H1 (cell line): ENCODE measurements at regions not wholly inside any gene's neighbourhood (a gene's known extent, or its start where the extent isn't known, plus 50 kb on each side); places are given as distances from the start of the nearest gene placed in this dataset.
A peak's percentile ranks its signal among the peaks of the same experiment; 100 is the strongest.

ENCODE experiments used
- CTCF ChIA-PET: fragments of 300-600 bp; sonication (Branson Sonifier 250); formaldehyde crosslinking; loops from one replicate; lab custom pipeline; 2021; ENCODE audit not compliant: partially characterized antibody; lab: Charles Lee
- POLR2A ChIA-PET: fragments of 300-600 bp; sonication (Branson Sonifier 250); formaldehyde crosslinking; loops from one replicate; lab custom pipeline; 2021; ENCODE audit warnings: inconsistent platforms; ENCODE audit not compliant: partially characterized antibody; lab: Charles Lee
- DNase-seq, 2 experiments: peaks; one replicate each; pipeline versions ENCODE4 v3.0.0 to v3.0.0-alpha.2; 2010 to 2022; ENCODE audit warnings: low spot score in 2 of 2, low read depth in 1 of 2, mixed read lengths in 1 of 2
- FAIRE-seq: peaks from 2 replicates; lab custom pipeline; 2011; peaks lifted over from hg19 to GRCh38; lab: Jason Lieb, UNC
- H2AFZ ChIP-seq: 2 replicates; pipeline ENCODE4 v1.8.1; 2012; ENCODE audit warnings: low read length, inconsistent platforms
- H2AK5ac ChIP-seq: 2 replicates; pipeline ENCODE4 v1.6.1; 2013; ENCODE audit warnings: low read depth, low read length
- H2BK120ac ChIP-seq: replicated peaks from 2 replicates; pipeline ENCODE3; 2013; ENCODE audit warnings: low read depth, low read length, inconsistent platforms
- H2BK12ac ChIP-seq: 2 replicates; pipeline ENCODE4 v1.6.1; 2013; ENCODE audit warnings: low read depth, low read length
- H2BK15ac ChIP-seq: 2 replicates; pipeline ENCODE4 v1.6.1; 2013; ENCODE audit warnings: low read length
- H2BK20ac ChIP-seq: 2 replicates; pipeline ENCODE4 v1.6.1; 2013; ENCODE audit warnings: low read length
- H2BK5ac ChIP-seq: 2 replicates; pipeline ENCODE4 v1.6.1; 2013; ENCODE audit warnings: low read depth, low read length
- H3K14ac ChIP-seq: 2 replicates; pipeline ENCODE4 v1.6.1; 2013; ENCODE audit warnings: inconsistent platforms; ENCODE audit not compliant: insufficient read length
- H3K18ac ChIP-seq: 2 replicates; pipeline ENCODE4 v1.6.1; 2013; ENCODE audit warnings: low read length; ENCODE audit errors: extremely low read depth
- H3K23ac ChIP-seq: 2 replicates; pipeline ENCODE4 v1.6.1; 2013; ENCODE audit warnings: inconsistent platforms; ENCODE audit not compliant: insufficient read length
- H3K23me2 ChIP-seq: 2 replicates; pipeline ENCODE4 v1.6.1; 2013; ENCODE audit warnings: low read depth, low read length
- H3K27ac ChIP-seq: 2 replicates; pipeline ENCODE4 v1.6.1; 2011; ENCODE audit warnings: low read depth, low read length, inconsistent platforms
- H3K27me3 ChIP-seq, 4 experiments: replicated peaks in 1 of 4; 1 replicate in 1 of 4; 2 replicates in 3 of 4; pipeline versions ENCODE4 v1.6.1 to v1.8.1; 2011 to 2013; ENCODE audit warnings: low read length in 3 of 4, mild to moderate bottlenecking in 3 of 4, inconsistent platforms in 2 of 4, mixed read lengths in 2 of 4, moderate library complexity in 1 of 4; ENCODE audit not compliant: control insufficient read depth in 3 of 4, insufficient read depth in 3 of 4; ENCODE audit errors: extremely low read depth in 1 of 4
- H3K36me3 ChIP-seq, 4 experiments: 2 replicates each; pipeline versions ENCODE4 v1.6.1 to v1.8.1; 2011 to 2013; ENCODE audit warnings: mild to moderate bottlenecking in 4 of 4, low read length in 3 of 4, moderate library complexity in 2 of 4, control low read depth in 1 of 4, inconsistent platforms in 1 of 4; ENCODE audit not compliant: insufficient read depth in 4 of 4, control insufficient read depth in 2 of 4
- H3K4ac ChIP-seq: replicated peaks from 2 replicates; pipeline ENCODE3; 2013; ENCODE audit warnings: low read length, low read depth, mixed read lengths, inconsistent platforms; ENCODE audit not compliant: insufficient read length
- H3K4me1 ChIP-seq, 4 experiments: replicated peaks in 1 of 4; 1 replicate in 1 of 4; 2 replicates in 3 of 4; pipeline versions ENCODE4 v1.6.1 to v1.8.1; 2011 to 2013; ENCODE audit warnings: low read length in 3 of 4, inconsistent platforms in 2 of 4, mixed read lengths in 1 of 4; ENCODE audit not compliant: insufficient read depth in 4 of 4, control insufficient read depth in 3 of 4
- H3K4me2 ChIP-seq, 2 experiments: 2 replicates each; pipeline versions ENCODE4 v1.6.1 to v1.8.1; 2011 to 2013; ENCODE audit warnings: low read depth in 2 of 2, low read length in 2 of 2, control low read depth in 1 of 2, inconsistent platforms in 1 of 2, mild to moderate bottlenecking in 1 of 2; ENCODE audit not compliant: insufficient read depth in 1 of 2
- H3K4me3 ChIP-seq, 4 experiments: fragments of 200-600, 300-600 bp in 1 of 4; sonication (generic), shearing (Covaris generic), sonication (Bioruptor Twin) in 1 of 4; 2 replicates each; pipeline versions ENCODE4 v1.5.1 to v1.8.1; 2011 to 2016; ENCODE audit warnings: low read length in 4 of 4, low read depth in 3 of 4, control low read depth in 2 of 4, inconsistent platforms in 2 of 4, mild to moderate bottlenecking in 2 of 4, mixed read lengths in 1 of 4, moderate library complexity in 1 of 4; ENCODE audit not compliant: insufficient read depth in 2 of 4; ENCODE audit errors: extremely low read depth in 1 of 4
- H3K56ac ChIP-seq: replicated peaks from 2 replicates; pipeline ENCODE3; 2013; ENCODE audit warnings: low read depth, mild to moderate bottlenecking, mixed read lengths, low read length, inconsistent platforms; ENCODE audit not compliant: insufficient read length
- H3K79me1 ChIP-seq: 2 replicates; pipeline ENCODE4 v1.6.1; 2013; ENCODE audit warnings: low read depth, low read length, control low read depth
- H3K79me2 ChIP-seq, 2 experiments: 2 replicates each; pipeline versions ENCODE4 v1.6.1 to v1.8.1; 2012 to 2013; ENCODE audit warnings: low read length in 2 of 2, mild to moderate bottlenecking in 2 of 2, inconsistent platforms in 1 of 2; ENCODE audit not compliant: insufficient read depth in 2 of 2, control insufficient read depth in 1 of 2
- H3K9ac ChIP-seq, 4 experiments: replicated peaks in 1 of 4; 1 replicate in 1 of 4; 2 replicates in 3 of 4; pipeline versions ENCODE4 v1.6.1 to v1.8.1; 2011 to 2013; ENCODE audit warnings: low read depth in 3 of 4, low read length in 3 of 4, control low read depth in 2 of 4, mild to moderate bottlenecking in 2 of 4, moderate library complexity in 2 of 4, inconsistent platforms in 1 of 4; ENCODE audit errors: extremely low read depth in 1 of 4
- H3K9me3 ChIP-seq, 2 experiments: 2 replicates each; pipeline versions ENCODE4 v1.6.1 to v1.8.1; 2012 to 2013; ENCODE audit warnings: mild to moderate bottlenecking in 2 of 2, moderate library complexity in 2 of 2, control low read depth in 1 of 2, inconsistent platforms in 1 of 2, low read depth in 1 of 2, low read length in 1 of 2, mixed read lengths in 1 of 2; ENCODE audit not compliant: insufficient read depth in 2 of 2
- H4K20me1 ChIP-seq, 2 experiments: replicated peaks in 1 of 2; 2 replicates each; pipeline versions ENCODE3 to v1.8.1; 2011 to 2013; ENCODE audit warnings: inconsistent platforms in 2 of 2, low read length in 2 of 2, mild to moderate bottlenecking in 1 of 2; ENCODE audit not compliant: insufficient read depth in 2 of 2, control insufficient read depth in 1 of 2
- H4K5ac ChIP-seq: 2 replicates; pipeline ENCODE4 v1.6.1; 2013; ENCODE audit warnings: low read length, low read depth, mixed read lengths, inconsistent platforms; ENCODE audit not compliant: insufficient read length
- H4K8ac ChIP-seq: 2 replicates; pipeline ENCODE4 v1.8.0; 2013; ENCODE audit warnings: mild to moderate bottlenecking, moderate library complexity, low read length, inconsistent platforms; ENCODE audit not compliant: insufficient read depth; ENCODE audit errors: extremely low read depth
- H4K91ac ChIP-seq: replicated peaks from 2 replicates; pipeline ENCODE3; 2013; ENCODE audit warnings: low read length, mixed read lengths, inconsistent platforms; ENCODE audit not compliant: insufficient read length
- BCL11A ChIP-seq, 2 experiments: IDR thresholded peaks; one replicate each; pipeline ENCODE4 v1.6.1; 2011; ENCODE audit warnings: low read depth in 2 of 2, low read length in 2 of 2, mild to moderate bottlenecking in 2 of 2
- MAFK ChIP-seq: IDR thresholded peaks from 2 replicates; pipeline ENCODE4 v1.6.1; 2012; ENCODE audit warnings: low read depth, mild to moderate bottlenecking, improper control_type of control experiment, low read length
- NANOG ChIP-seq: IDR thresholded peaks from 2 replicates; pipeline ENCODE4 v1.6.1; 2011; ENCODE audit warnings: low read length, low read depth, mild to moderate bottlenecking, inconsistent platforms; ENCODE audit not compliant: insufficient read depth, poor library complexity, severe bottlenecking
- WGBS, 2 experiments: shearing (Covaris generic) in 1 of 2; methylation state at CpG; one replicate each; pipeline versions ENCODE4 v1.1.6 to v1.1.7; 2013 to 2015; ENCODE audit warnings: low lambda C conversion rate in 2 of 2, mixed read lengths in 2 of 2, inconsistent platforms in 1 of 2, low coverage in 1 of 2, missing lambda C conversion rate in 1 of 2; ENCODE audit not compliant: insufficient replicate concordance in 2 of 2, insufficient coverage in 1 of 2, insufficient read length in 1 of 2; ENCODE audit errors: extremely low coverage in 1 of 2, missing lambda C conversion rate in 1 of 2; 5-methylcytosine and 5-hydroxymethylcytosine counted together
- TF ChIP-seq, protein P1 (sequence below): IDR thresholded peaks from 2 replicates; pipeline ENCODE4 v1.6.1; 2012; ENCODE audit warnings: inconsistent platforms
- TF ChIP-seq, protein P2 (sequence below): IDR thresholded peaks from 2 replicates; pipeline ENCODE4 v1.6.1; 2011; ENCODE audit warnings: low read depth, mild to moderate bottlenecking, low read length; ENCODE audit not compliant: insufficient read depth

DNA sequence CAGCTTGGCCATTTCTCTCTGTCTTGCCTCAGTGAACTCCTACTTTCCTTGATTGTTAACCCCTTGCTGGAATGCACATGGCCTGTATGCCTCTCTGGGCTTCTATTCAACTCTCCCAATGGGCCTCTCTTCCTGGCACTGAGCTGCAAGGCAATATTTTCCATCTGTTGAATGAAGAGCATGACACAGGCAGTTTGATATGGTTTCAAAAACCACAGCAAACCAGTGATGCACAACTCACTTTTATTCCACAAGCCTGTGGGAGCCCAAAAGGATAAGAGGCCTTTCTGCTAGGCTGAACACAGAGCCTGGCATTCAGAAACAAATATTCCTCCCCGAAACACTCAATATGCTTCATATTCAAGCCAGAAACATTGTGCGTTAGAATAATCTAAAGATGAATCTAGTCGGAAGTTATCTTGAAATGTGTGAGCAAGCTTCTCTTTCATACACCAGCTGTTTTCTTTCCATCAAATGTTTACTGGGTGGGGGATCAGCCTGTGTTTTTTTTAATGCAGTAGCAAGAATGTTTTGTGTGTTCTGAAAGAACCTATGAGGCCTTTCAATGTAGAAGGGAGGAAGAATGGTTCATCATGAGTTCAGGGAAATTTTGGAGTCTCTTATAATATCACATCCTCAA, 443.1 kb upstream of the SPRY2 start:
- Histone ChIP-seq H3K9me3 (no peaks in the 10 kb centered on the region), H3K36me3 (no peaks in the 10 kb centered on the region), H4K5ac (no peak overlapping the region), H2AK5ac (no peak overlapping the region), H2BK5ac (no peak overlapping the region), H3K79me1 (no peaks in the 10 kb centered on the region), H3K14ac (no peak overlapping the region), H3K4me1 (peaks cover 2 to 8% (median 8%) of the 10 kb centered on the region in 4 experiments; a peak in 5 of 7 replicates), H3K9ac (no peak overlapping the region), H3K23me2 (no peaks in the 10 kb centered on the region), H2BK20ac (no peak overlapping the region), H2BK120ac (no peak overlapping the region), H4K20me1 (no peaks in the 10 kb centered on the region), H3K18ac (no peak overlapping the region), H3K23ac (no peak overlapping the region), H4K8ac (no peak overlapping the region), H2BK12ac (no peak overlapping the region), H4K91ac (no peak overlapping the region), H3K79me2 (no peaks in the 10 kb centered on the region), H3K4ac (no peak overlapping the region), H2AFZ (peak overlapping the region; percentile 94), H3K27ac (no peak overlapping the region; the same call in 1 of the 2 replicates), H2BK15ac (no peak overlapping the region), H3K27me3 (no peaks in the 10 kb centered on the region)
- POLR2A ChIA-PET, result no interaction called here
- CTCF ChIA-PET, result no interaction called here
- FAIRE-seq, result no peak
- DNase-seq, result no peak
- TF ChIP-seq, protein P1, sequence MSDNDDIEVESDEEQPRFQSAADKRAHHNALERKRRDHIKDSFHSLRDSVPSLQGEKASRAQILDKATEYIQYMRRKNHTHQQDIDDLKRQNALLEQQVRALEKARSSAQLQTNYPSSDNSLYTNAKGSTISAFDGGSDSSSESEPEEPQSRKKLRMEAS, result 0 out of 2 replicates have a peak, but pooled peaks have one; percentile 26
- TF ChIP-seq NANOG (no peak), MAFK (no peak), BCL11A (IDR thresholded peaks at IDR 0.05; ENCODE audit: low read depth in 2 of 2, low read length in 2 of 2) (no peak)
- TF ChIP-seq, protein P2, sequence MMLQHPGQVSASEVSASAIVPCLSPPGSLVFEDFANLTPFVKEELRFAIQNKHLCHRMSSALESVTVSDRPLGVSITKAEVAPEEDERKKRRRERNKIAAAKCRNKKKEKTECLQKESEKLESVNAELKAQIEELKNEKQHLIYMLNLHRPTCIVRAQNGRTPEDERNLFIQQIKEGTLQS, result no peak
- TF ChIP-seq, all 59 proteins: peak for 1
- WGBS, 2 experiments, result 83% methylated on average over 3 of the region's 3 CpGs; no CpG with 5 or more reads in 1 of the 2 experiments
- Histone ChIP-seq H3K4me2 (no peak overlapping the region), H3K56ac (no peak overlapping the region), H3K4me3 (no peak overlapping the region)
